ENCODE measurements at regions not wholly inside any gene's neighbourhood (a gene's known extent, or its start where the extent isn't known, plus 50 kb on each side); places are given as distances from the start of the nearest gene placed in this dataset.

DNA sequence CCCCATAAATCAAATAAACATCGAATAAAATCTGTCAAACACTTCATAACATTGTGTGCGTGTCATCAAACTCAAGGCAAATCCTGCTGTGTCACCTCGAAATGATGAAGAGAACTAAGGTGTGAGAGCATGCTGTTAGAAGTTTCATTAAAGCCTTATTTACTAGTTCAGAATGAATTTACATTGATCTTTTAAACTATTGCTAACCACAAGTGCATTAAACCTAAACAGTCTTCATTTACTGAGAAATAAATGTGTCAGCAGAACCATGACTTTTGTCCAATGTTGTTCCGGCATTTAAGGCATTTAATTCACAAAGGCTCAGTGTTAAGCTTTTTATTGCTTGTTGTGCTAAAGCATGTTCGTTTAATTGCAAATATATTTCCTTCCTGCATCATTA lies 474.4 kb downstream of the SETD4 start:
- Histone ChIP-seq H3K9ac (ENCODE audit: low read length) (no peak overlapping the region), H3K9me3 (ENCODE audit: control insufficient read depth, insufficient read depth, low read depth, low read length) (no peaks in the 10 kb centered on the region), H3K4me1 (ENCODE audit: control insufficient read depth, insufficient read depth, low read length) (peaks cover 21% of the 10 kb centered on the region), H3K27me3 (ENCODE audit: control insufficient read depth, insufficient read depth, low read length) (no peaks in the 10 kb centered on the region), H3K4me3 (ENCODE audit: low read depth, low read length) (no peak overlapping the region), H3K36me3 (ENCODE audit: control insufficient read depth, insufficient read depth, low read length) (no peaks in the 10 kb centered on the region), H3K27ac (ENCODE audit: low read depth, low read length) (no peak overlapping the region)

GRCh38 chr21:35585155-35585554 lies 475.2 kb downstream of the SETD4 start:
- Histone ChIP-seq H3K27ac (ENCODE audit: low read depth, low read length) (no peak overlapping the region), H3K36me3 (ENCODE audit: control insufficient read depth, insufficient read depth, low read length) (no peaks in the 10 kb centered on the region), H3K4me1 (ENCODE audit: control insufficient read depth, insufficient read depth, low read length) (peaks cover 21% of the 10 kb centered on the region), H3K9me3 (ENCODE audit: control insufficient read depth, insufficient read depth, low read depth, low read length) (no peaks in the 10 kb centered on the region), H3K4me3 (ENCODE audit: low read depth, low read length) (no peak overlapping the region), H3K27me3 (ENCODE audit: control insufficient read depth, insufficient read depth, low read length) (no peaks in the 10 kb centered on the region), H3K9ac (ENCODE audit: low read length) (no peak overlapping the region)

DNA sequence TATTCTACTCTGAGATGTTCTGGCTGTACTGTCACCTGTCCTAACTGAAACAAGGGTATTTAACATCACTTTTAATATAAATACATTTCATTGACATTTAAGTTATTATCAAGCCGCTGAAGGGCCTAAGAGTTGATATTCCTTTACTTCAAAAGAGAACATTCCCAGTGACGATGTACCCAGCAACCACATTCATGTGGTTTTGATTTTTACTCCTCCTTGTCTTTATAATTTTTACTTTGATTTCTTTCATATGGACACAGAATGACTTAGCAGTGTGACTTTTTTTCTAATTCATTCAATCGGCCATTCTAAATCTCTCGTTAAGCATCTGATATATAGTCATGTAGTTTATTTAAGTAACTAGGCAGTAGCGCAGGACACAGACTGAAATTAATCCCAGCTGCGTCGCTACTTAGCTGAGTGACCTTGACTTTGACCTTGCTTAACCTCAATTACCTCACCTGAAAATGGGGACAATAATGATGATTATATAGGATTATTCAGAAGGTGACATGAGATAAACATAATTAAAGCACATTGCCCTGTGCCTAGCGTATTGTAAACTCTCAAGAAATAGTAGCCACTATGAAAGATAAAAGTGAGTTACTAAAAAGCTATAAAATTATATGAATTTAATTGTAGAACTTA lies 476.6 kb downstream of the SETD4 start:
- Histone ChIP-seq H3K9me3 (ENCODE audit: control insufficient read depth, insufficient read depth, low read depth, low read length) (no peaks in the 10 kb centered on the region), H3K27me3 (ENCODE audit: control insufficient read depth, insufficient read depth, low read length) (no peaks in the 10 kb centered on the region), H3K9ac (ENCODE audit: low read length) (no peak overlapping the region), H3K27ac (ENCODE audit: low read depth, low read length) (no peak overlapping the region), H3K4me3 (ENCODE audit: low read depth, low read length) (no peak overlapping the region), H3K36me3 (ENCODE audit: control insufficient read depth, insufficient read depth, low read length) (no peaks in the 10 kb centered on the region), H3K4me1 (ENCODE audit: control insufficient read depth, insufficient read depth, low read length) (peaks cover 21% of the 10 kb centered on the region)

DNA sequence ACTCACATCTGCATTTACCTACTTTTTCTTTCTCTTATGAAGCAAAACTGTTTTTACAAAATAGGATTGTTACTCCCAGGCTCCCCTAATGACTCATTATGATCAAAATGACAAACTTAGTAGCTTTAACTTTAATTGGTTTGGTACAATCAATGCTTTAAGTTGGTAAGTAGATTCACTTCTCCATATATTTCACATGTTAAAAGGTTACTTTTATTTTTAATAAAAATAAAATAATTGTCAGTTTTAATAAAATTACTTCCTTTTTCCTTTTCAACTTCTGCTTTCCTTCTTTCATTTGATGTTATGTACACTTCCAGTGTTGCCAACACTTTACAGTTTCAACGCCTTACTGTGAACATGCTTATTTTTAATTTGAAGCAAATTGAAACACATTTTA lies 477.6 kb downstream of the SETD4 start:
- H3K9ac ChIP-seq (ENCODE audit: low read length): no peak overlapping the region
- no peaks in the 10 kb centered on the region for H3K27me3 ChIP-seq (ENCODE audit: control insufficient read depth, insufficient read depth, low read length)
- no peaks in the 10 kb centered on the region for H3K9me3 ChIP-seq (ENCODE audit: control insufficient read depth, insufficient read depth, low read depth, low read length)
- no peak overlapping the region for H3K27ac ChIP-seq (ENCODE audit: low read depth, low read length)
- no peaks in the 10 kb centered on the region for H3K36me3 ChIP-seq (ENCODE audit: control insufficient read depth, insufficient read depth, low read length)
- no peak overlapping the region for H3K4me3 ChIP-seq (ENCODE audit: low read depth, low read length)
- H3K4me1 ChIP-seq (ENCODE audit: control insufficient read depth, insufficient read depth, low read length): peaks cover 21% of the 10 kb centered on the region

GRCh38 chr21:35581640-35582039 lies 478.7 kb downstream of the SETD4 start:
- no peaks in the 10 kb centered on the region for H3K9me3 ChIP-seq (ENCODE audit: control insufficient read depth, insufficient read depth, low read depth, low read length)
- H3K4me1 ChIP-seq (ENCODE audit: control insufficient read depth, insufficient read depth, low read length): peaks cover 11% of the 10 kb centered on the region
- no peak overlapping the region for H3K4me3 ChIP-seq (ENCODE audit: low read depth, low read length)
- H3K27ac ChIP-seq (ENCODE audit: low read depth, low read length): no peak overlapping the region
- H3K9ac ChIP-seq (ENCODE audit: low read length): no peak overlapping the region
- H3K27me3 ChIP-seq (ENCODE audit: control insufficient read depth, insufficient read depth, low read length): no peaks in the 10 kb centered on the region
- H3K36me3 ChIP-seq (ENCODE audit: control insufficient read depth, insufficient read depth, low read length): no peaks in the 10 kb centered on the region

DNA sequence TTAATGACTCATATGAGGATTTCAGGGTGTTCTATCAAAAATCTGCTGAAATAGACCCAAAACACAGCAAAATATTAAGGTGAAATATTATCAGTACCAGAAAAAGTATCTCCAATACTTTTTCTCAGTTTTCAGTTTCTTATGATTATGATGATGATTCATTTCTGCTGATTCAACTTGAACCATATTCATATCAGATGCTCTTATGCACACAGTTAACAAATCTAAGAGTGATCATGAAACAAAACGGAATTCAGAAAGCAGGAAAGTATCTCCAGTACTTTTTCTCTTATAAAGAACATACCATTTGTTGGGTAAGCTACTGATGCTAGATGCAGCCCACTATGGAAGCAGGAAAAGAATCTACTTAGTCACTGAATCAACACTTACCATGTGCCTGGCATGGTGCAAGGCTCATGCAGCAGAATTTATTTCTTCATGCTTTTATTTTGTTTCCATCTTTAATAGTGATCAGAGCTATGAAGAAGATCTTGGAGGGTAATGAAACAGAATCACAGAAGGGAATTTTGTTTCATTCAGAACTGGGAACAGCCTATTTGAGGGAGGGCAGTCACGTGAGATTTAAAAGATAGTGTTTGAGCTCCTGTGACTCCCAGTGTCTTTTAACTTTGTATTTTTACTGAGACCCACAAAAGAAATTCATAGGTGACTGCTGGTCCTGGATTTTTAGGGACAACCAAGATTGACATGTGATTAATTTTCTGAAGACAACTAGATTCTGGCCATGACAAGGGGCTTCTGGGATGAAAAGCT lies 480.6 kb downstream of the SETD4 start:
- H3K4me3 ChIP-seq (ENCODE audit: low read depth, low read length): no peak overlapping the region
- H3K9me3 ChIP-seq (ENCODE audit: control insufficient read depth, insufficient read depth, low read depth, low read length): no peaks in the 10 kb centered on the region
- no peaks in the 10 kb centered on the region for H3K4me1 ChIP-seq (ENCODE audit: control insufficient read depth, insufficient read depth, low read length)
- no peaks in the 10 kb centered on the region for H3K36me3 ChIP-seq (ENCODE audit: control insufficient read depth, insufficient read depth, low read length)
- no peaks in the 10 kb centered on the region for H3K27me3 ChIP-seq (ENCODE audit: control insufficient read depth, insufficient read depth, low read length)
- no peak overlapping the region for H3K9ac ChIP-seq (ENCODE audit: low read length)
- no peak overlapping the region for H3K27ac ChIP-seq (ENCODE audit: low read depth, low read length)

DNA sequence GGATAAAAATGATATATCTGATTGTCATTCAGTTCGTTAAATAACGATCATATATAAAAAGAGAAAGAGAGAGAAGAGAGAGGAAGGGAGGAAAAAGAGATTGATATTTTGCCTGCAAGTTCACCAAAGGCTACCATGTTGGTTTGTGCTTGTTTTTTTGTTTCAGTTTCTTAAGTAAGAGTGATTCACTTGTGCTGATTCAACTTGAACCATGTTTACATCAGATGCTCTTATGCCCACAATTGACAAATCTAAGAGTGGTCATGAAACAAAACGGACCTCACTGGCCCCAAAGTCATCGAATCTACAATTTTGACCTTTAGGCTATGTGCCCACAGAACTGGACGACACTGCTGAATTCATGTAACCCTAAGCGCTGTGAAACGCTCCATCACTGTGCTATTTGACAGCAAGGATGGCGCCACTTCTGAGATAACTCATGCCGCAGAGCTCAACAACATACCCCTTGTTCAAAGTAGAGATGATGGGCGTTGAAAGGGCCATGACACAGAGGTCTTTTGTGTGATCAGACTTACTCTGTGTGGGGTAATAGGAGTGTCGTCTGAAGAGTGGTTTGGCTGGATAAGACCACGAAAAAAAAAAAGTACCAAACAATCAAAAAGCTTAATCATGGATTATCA lies 481.4 kb downstream of the SETD4 start:
- Histone ChIP-seq H3K27ac (ENCODE audit: low read depth, low read length) (no peak overlapping the region), H3K36me3 (ENCODE audit: control insufficient read depth, insufficient read depth, low read length) (no peaks in the 10 kb centered on the region), H3K27me3 (ENCODE audit: control insufficient read depth, insufficient read depth, low read length) (no peaks in the 10 kb centered on the region), H3K4me1 (ENCODE audit: control insufficient read depth, insufficient read depth, low read length) (no peaks in the 10 kb centered on the region), H3K9me3 (ENCODE audit: control insufficient read depth, insufficient read depth, low read depth, low read length) (no peaks in the 10 kb centered on the region), H3K9ac (ENCODE audit: low read length) (no peak overlapping the region), H3K4me3 (ENCODE audit: low read depth, low read length) (no peak overlapping the region)

- no peaks in the 10 kb centered on the region for H3K36me3 ChIP-seq (ENCODE audit: control insufficient read depth, insufficient read depth, low read length)
- H3K9ac ChIP-seq (ENCODE audit: low read length): no peak overlapping the region
- H3K4me3 ChIP-seq (ENCODE audit: low read depth, low read length): no peak overlapping the region
- no peaks in the 10 kb centered on the region for H3K27me3 ChIP-seq (ENCODE audit: control insufficient read depth, insufficient read depth, low read length)
- no peak overlapping the region for H3K27ac ChIP-seq (ENCODE audit: low read depth, low read length)
- H3K4me1 ChIP-seq (ENCODE audit: control insufficient read depth, insufficient read depth, low read length): no peaks in the 10 kb centered on the region
- no peaks in the 10 kb centered on the region for H3K9me3 ChIP-seq (ENCODE audit: control insufficient read depth, insufficient read depth, low read depth, low read length)
These were observed 482.0 kb downstream of the SETD4 start for GRCh38 chr21:35578347-35578782.

- Histone ChIP-seq H3K4me1 (ENCODE audit: control insufficient read depth, insufficient read depth, low read length) (no peaks in the 10 kb centered on the region), H3K9ac (ENCODE audit: low read length) (no peak overlapping the region), H3K36me3 (ENCODE audit: control insufficient read depth, insufficient read depth, low read length) (no peaks in the 10 kb centered on the region), H3K27ac (ENCODE audit: low read depth, low read length) (no peak overlapping the region), H3K9me3 (ENCODE audit: control insufficient read depth, insufficient read depth, low read depth, low read length) (no peaks in the 10 kb centered on the region), H3K4me3 (ENCODE audit: low read depth, low read length) (no peak overlapping the region), H3K27me3 (ENCODE audit: control insufficient read depth, insufficient read depth, low read length) (no peaks in the 10 kb centered on the region)
These were observed 484.9 kb downstream of the SETD4 start for GRCh38 chr21:35575280-35575915.

DNA sequence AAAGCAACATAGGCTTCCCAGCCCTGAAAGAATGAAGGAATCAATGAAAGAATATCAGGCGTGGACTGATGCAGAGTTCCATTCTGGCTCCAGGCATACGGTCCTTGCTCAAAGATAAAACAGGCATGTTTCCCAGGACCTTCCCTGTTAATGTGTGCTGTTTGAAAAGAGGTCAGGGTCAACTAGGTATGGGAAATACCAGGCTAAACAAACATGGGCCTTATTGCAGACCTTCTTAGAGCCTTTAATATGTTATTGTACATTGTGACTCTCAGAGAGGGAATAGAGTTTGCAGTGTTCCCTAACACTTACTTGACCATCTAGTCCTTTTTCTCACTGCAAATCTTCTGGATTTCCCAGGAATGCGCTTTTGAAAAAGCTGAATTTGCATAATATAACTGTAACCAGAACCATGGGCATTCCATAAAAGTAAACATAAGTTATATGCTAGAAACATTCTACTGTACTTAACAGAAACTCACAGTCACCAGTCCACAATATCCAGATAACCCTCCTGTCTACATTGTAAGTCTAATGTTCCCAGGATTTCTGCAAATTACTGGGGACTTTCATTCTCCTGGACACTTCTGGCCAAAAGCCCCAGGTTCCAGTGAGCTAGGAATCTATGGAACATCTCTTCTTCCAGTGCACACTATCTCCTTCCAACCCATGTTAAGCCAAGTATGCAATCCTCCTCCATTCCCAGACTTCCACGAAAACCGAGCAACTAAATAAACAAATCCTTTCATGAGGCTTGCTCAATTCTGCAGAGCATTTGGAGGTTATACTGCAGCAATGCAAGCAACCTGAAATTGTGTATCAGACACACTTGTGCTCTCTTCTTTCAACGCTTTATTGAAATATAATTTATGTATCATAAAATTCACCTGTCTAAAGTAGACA lies 486.6 kb downstream of the SETD4 start:
- no peak overlapping the region for H3K27ac ChIP-seq (ENCODE audit: low read depth, low read length)

More for the DNA sequence above, 486.6 kb downstream of the SETD4 start:
- H3K36me3 ChIP-seq (ENCODE audit: control insufficient read depth, insufficient read depth, low read length): no peaks in the 10 kb centered on the region
- H3K27me3 ChIP-seq (ENCODE audit: control insufficient read depth, insufficient read depth, low read length): no peaks in the 10 kb centered on the region
- H3K9me3 ChIP-seq (ENCODE audit: control insufficient read depth, insufficient read depth, low read depth, low read length): no peaks in the 10 kb centered on the region
- no peak overlapping the region for H3K4me3 ChIP-seq (ENCODE audit: low read depth, low read length)
- no peak overlapping the region for H3K9ac ChIP-seq (ENCODE audit: low read length)
- no peaks in the 10 kb centered on the region for H3K4me1 ChIP-seq (ENCODE audit: control insufficient read depth, insufficient read depth, low read length)
